Endothelial cell of umbilical vein (primary cell): ENCODE measurements at regions not wholly inside any gene's neighbourhood (a gene's known extent, or its start where the extent isn't known, plus 50 kb on each side); places are given as distances from the start of the nearest gene placed in this dataset.

Source experiments
- BruUV-seq: library from RNA; stranded (reverse); fragments of 400-500 nt; replicated peaks from 2 replicates; lab custom pipeline; 2021; lab: Mats Ljungman, UMichigan
- CTCF ChIA-PET: fragments of 300-600, 350-600 bp; sonication (Branson Sonifier 250); formaldehyde crosslinking; loops from one replicate; lab custom pipeline; 2021; ENCODE audit warnings: antibody characterized with exemption, inconsistent platforms; lab: Charles Lee
- POLR2A ChIA-PET: fragments of 300-600, 350-600 bp; sonication (Branson Sonifier 250); formaldehyde crosslinking; loops from one replicate; lab custom pipeline; 2021; ENCODE audit warnings: antibody characterized with exemption, inconsistent platforms; lab: Charles Lee
- DNase-seq: peaks from one replicate; pipeline ENCODE4 v3.0.0-alpha.2; 2011; ENCODE audit warnings: low read depth, low spot score
- FAIRE-seq: peaks from 2 replicates; lab custom pipeline; 2011; peaks lifted over from hg19 to GRCh38; lab: Jason Lieb, UNC
- H2AFZ ChIP-seq: 2 replicates; pipeline ENCODE4 v1.6.0; 2012; ENCODE audit warnings: low read depth, low read length, control low read depth, inconsistent platforms
- H3K27ac ChIP-seq: 2 replicates; pipeline ENCODE4 v1.5.1; 2011; ENCODE audit warnings: low read depth, mild to moderate bottlenecking, control low read depth, low read length, moderate library complexity; ENCODE audit not compliant: insufficient read depth
- H3K27me3 ChIP-seq, 2 experiments: 2 replicates each; pipeline versions ENCODE4 v1.6.0 to v1.6.1; 2011; ENCODE audit warnings: low read length in 2 of 2, mixed read lengths in 1 of 2; ENCODE audit not compliant: control insufficient read depth in 2 of 2, insufficient read depth in 2 of 2
- H3K36me3 ChIP-seq, 2 experiments: 2 replicates in 1 of 2; 3 replicates in 1 of 2; pipeline ENCODE4 v1.5.1; 2011; ENCODE audit warnings: low read length in 2 of 2, mild to moderate bottlenecking in 1 of 2, moderate library complexity in 1 of 2; ENCODE audit not compliant: control insufficient read depth in 2 of 2, insufficient read depth in 2 of 2; ENCODE audit errors: extremely low read depth in 1 of 2
- H3K4me1 ChIP-seq: 3 replicates; pipeline ENCODE4 v1.5.1; 2011; ENCODE audit warnings: mild to moderate bottlenecking, low read length; ENCODE audit not compliant: control insufficient read depth, insufficient read depth; ENCODE audit errors: extremely low read depth
- H3K4me2 ChIP-seq: 2 replicates; pipeline ENCODE4 v1.6.1; 2011; ENCODE audit warnings: low read length, control low read depth, mixed read lengths; ENCODE audit not compliant: insufficient read depth
- H3K4me3 ChIP-seq, 3 experiments: fragments of 200-600 bp in 1 of 3; sonication (generic), shearing (Covaris generic) in 1 of 3; replicated peaks in 1 of 3; 2 replicates each; pipeline ENCODE4 v1.5.1; 2011 to 2016; ENCODE audit warnings: control low read depth in 3 of 3, low read length in 3 of 3, mild to moderate bottlenecking in 2 of 3, inconsistent platforms in 1 of 3, low read depth in 1 of 3, moderate library complexity in 1 of 3; ENCODE audit not compliant: insufficient read depth in 1 of 3
- H3K79me2 ChIP-seq: 2 replicates; pipeline ENCODE4 v1.6.0; 2012; ENCODE audit warnings: low read length, inconsistent platforms; ENCODE audit not compliant: control insufficient read depth, insufficient read depth
- H3K9ac ChIP-seq: replicated peaks from 2 replicates; pipeline ENCODE3; 2011; ENCODE audit warnings: low read length, control low read depth; ENCODE audit not compliant: insufficient read depth; ENCODE audit errors: extremely low read depth
- H3K9me1 ChIP-seq: replicated peaks from 3 replicates; pipeline ENCODE4 v1.6.0; 2011; ENCODE audit warnings: mild to moderate bottlenecking, low read length; ENCODE audit not compliant: control insufficient read depth, insufficient read depth; ENCODE audit errors: extremely low read depth
- H3K9me3 ChIP-seq: replicated peaks from 2 replicates; pipeline ENCODE4 v1.5.1; 2012; ENCODE audit warnings: low read length, inconsistent platforms; ENCODE audit not compliant: control insufficient read depth, insufficient read depth
- H4K20me1 ChIP-seq: replicated peaks from 2 replicates; pipeline ENCODE3; 2011; ENCODE audit warnings: mild to moderate bottlenecking, low read length; ENCODE audit not compliant: control insufficient read depth, insufficient read depth; ENCODE audit errors: extremely low read depth
- CTCF ChIP-seq, 2 donors: IDR thresholded peaks; 1 replicate in 1 of 2; 2 replicates in 1 of 2; pipeline ENCODE4 v1.5.1; 2011; ENCODE audit warnings: low read length in 2 of 2, mild to moderate bottlenecking in 2 of 2, moderate library complexity in 2 of 2, control low read depth in 1 of 2, inconsistent platforms in 1 of 2, low read depth in 1 of 2; ENCODE audit not compliant: insufficient read depth in 1 of 2; ENCODE audit errors: extremely low read depth in 1 of 2
- EZH2 ChIP-seq: IDR thresholded peaks from 2 replicates; pipeline ENCODE4 v1.6.1; 2012; ENCODE audit warnings: borderline replicate concordance, low read depth, mild to moderate bottlenecking, moderate library complexity, low read length, inconsistent platforms; ENCODE audit not compliant: severe bottlenecking
- FOS ChIP-seq: IDR thresholded peaks from 2 replicates; pipeline ENCODE4 v1.6.1; 2011; ENCODE audit warnings: mild to moderate bottlenecking, low read length, moderate library complexity, borderline replicate concordance; ENCODE audit not compliant: insufficient read depth
- MYC ChIP-seq: IDR thresholded peaks from one replicate; pipeline ENCODE4 v1.6.1; 2011; ENCODE audit warnings: mild to moderate bottlenecking, low read depth, low read length
- POLR2A ChIP-seq: IDR thresholded peaks from 2 replicates; pipeline ENCODE4 v1.6.1; 2012; ENCODE audit warnings: low read depth, mild to moderate bottlenecking, control low read depth, low read length
- POLR2AphosphoS5 ChIP-seq: IDR thresholded peaks from 2 replicates; pipeline ENCODE4 v1.6.1; 2012; ENCODE audit warnings: low read depth, mild to moderate bottlenecking, control low read depth, low read length, moderate library complexity; ENCODE audit not compliant: insufficient read depth
- dilution Hi-C: fragments of 300-500 bp; cut with MboI; formaldehyde crosslinking; loops from one replicate; pipeline ENCODE4 v1.15.0; 2019; ENCODE audit warnings: low sequenced_read_pairs; ENCODE audit not compliant: extremely low pct_ligation_motif_present
- intact Hi-C: fragments of 100-400 bp; cut with micrococcal nuclease; formaldehyde crosslinking; loops from one replicate; pipeline ENCODE4 v1.10.0; 2022
- TF ChIP-seq, protein P1 (sequence below): IDR thresholded peaks from 2 replicates; pipeline ENCODE4 v1.6.1; 2011; ENCODE audit not compliant: insufficient read depth, insufficient read length

DNA sequence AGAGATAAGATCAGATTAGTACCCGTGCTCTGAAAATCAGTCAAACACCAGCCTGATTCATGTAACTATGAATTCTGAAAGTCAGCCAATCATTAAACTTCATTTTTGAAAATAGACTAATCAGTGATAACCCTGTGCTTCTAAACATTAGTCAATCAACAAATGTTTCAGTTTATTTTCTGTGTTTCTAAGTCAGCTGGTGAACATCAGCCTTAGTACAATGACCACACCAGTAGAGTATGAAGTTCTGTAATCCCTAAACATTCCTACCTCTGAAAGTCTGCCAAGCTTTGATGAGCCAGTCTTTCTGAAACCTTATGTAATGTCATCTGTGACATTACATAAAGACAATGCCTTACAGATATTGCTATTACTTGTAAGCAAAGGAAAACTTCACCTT, 807.4 kb upstream of the CRIM1 start:
- DNase-seq (no peak), FAIRE-seq (no peak)
- no peaks in the 10 kb centered on the region for H4K20me1 ChIP-seq
- no TSS peak for BruUV-seq
- H3K36me3 ChIP-seq = no peaks in the 10 kb centered on the region
- H3K9me1 ChIP-seq = no peaks in the 10 kb centered on the region
- dilution Hi-C loops = no loop called here
- no peak overlapping the region for H3K9ac ChIP-seq
- H3K4me2 ChIP-seq = no peak overlapping the region
- H3K9me3 ChIP-seq = no peaks in the 10 kb centered on the region
- TF ChIP-seq FOS = no peak
- TF ChIP-seq, protein P1, sequence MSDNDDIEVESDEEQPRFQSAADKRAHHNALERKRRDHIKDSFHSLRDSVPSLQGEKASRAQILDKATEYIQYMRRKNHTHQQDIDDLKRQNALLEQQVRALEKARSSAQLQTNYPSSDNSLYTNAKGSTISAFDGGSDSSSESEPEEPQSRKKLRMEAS = no peak
- no peak for TF ChIP-seq MYC
- H3K4me1 ChIP-seq = no peaks in the 10 kb centered on the region
- no peaks in the 10 kb centered on the region for H3K79me2 ChIP-seq
- ChIA-PET CTCF (no interaction called here), POLR2A (no interaction called here)
- H3K4me3 ChIP-seq = no peak overlapping the region
- no peaks in the 10 kb centered on the region for H3K27me3 ChIP-seq
- H2AFZ ChIP-seq = no peak overlapping the region
- no peak overlapping the region for H3K27ac ChIP-seq
- intact Hi-C loops = no loop called here

DNA sequence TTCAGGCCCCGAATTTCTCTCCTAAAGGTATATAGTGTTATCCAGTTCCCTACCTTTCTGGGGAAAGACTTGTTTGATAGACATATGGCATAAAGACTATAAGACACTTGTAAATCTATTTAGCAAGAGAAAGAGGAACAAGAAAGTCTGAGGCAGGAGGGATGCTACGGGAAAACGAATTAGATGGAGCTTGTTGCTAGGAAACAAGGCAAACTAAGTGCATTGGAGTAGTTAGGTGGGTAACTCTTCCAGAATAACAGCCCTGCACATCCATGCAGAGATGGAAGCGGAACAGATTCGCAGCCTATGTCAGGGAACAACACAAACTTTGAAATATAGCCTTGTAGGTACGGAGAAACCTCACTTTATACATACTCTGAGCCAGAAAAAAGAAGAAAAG, 810.3 kb upstream of the CRIM1 start:
- dilution Hi-C loops = no loop called here
- BruUV-seq = no TSS peak

More for the DNA sequence above, 810.3 kb upstream of the CRIM1 start:
- no peak overlapping the region for H2AFZ ChIP-seq
- no peaks in the 10 kb centered on the region for H3K4me1 ChIP-seq
- H3K4me2 ChIP-seq = no peak overlapping the region
- H3K27ac ChIP-seq = no peak overlapping the region
- no peaks in the 10 kb centered on the region for H4K20me1 ChIP-seq
- no peaks in the 10 kb centered on the region for H3K79me2 ChIP-seq
- DNase-seq = no peak
- FAIRE-seq = no peak
- H3K9me1 ChIP-seq = no peaks in the 10 kb centered on the region
- ChIA-PET CTCF (no interaction called here), POLR2A (no interaction called here)
- no peaks in the 10 kb centered on the region for H3K9me3 ChIP-seq
- H3K9ac ChIP-seq = no peak overlapping the region
- no peak overlapping the region for H3K4me3 ChIP-seq
- H3K27me3 ChIP-seq = no peaks in the 10 kb centered on the region
- no peak for TF ChIP-seq CTCF (IDR thresholded peaks at IDR 0.05; ENCODE audit: extremely low read depth in 1 of 2, insufficient read depth in 1 of 2, low read depth in 1 of 2, low read length in 2 of 2)
- no peak for TF ChIP-seq FOS
- TF ChIP-seq POLR2A = no peak
- no peak for TF ChIP-seq POLR2AphosphoS5
- TF ChIP-seq, protein P1 = no peak
- TF ChIP-seq EZH2 = no peak
- no peaks in the 10 kb centered on the region for H3K36me3 ChIP-seq
- intact Hi-C loops = no loop called here
